Naive B cell (primary cell): ENCODE measurements at regions not wholly inside any gene's neighbourhood (a gene's known extent, or its start where the extent isn't known, plus 50 kb on each side); places are given as distances from the start of the nearest gene placed in this dataset.

Source experiments
- ATAC-seq, 2 donors: fragments of 150-1000 bp; cut with Tn5 transposase; 2 replicates each; pipeline ENCODE4 v1.10.0; 2021; ENCODE audit warnings: low read depth in 2 of 2, mild to moderate bottlenecking in 2 of 2, moderate library complexity in 2 of 2
- DNase-seq: peaks from one replicate; pipeline ENCODE4 v3.0.0; 2022
- H3K27ac Mint-ChIP-seq, 6 donors: one replicate each; pipeline ENCODE4 v1.8.0; 2020 to 2022; ENCODE audit warnings: mild to moderate bottlenecking in 6 of 6, mixed read lengths in 6 of 6, moderate library complexity in 5 of 6, inconsistent platforms in 2 of 6
- H3K27me3 Mint-ChIP-seq, 3 donors: one replicate each; pipeline ENCODE4 v1.8.0; 2021 to 2022; ENCODE audit warnings: mixed read lengths in 3 of 3, mild to moderate bottlenecking in 1 of 3
- H3K36me3 Mint-ChIP-seq, 2 donors: one replicate each; pipeline ENCODE4 v1.8.0; 2020 to 2022; ENCODE audit warnings: mixed read lengths in 2 of 2, inconsistent platforms in 1 of 2, mild to moderate bottlenecking in 1 of 2
- H3K4me1 Mint-ChIP-seq, 3 donors: one replicate each; pipeline ENCODE4 v1.8.0; 2020 to 2022; ENCODE audit warnings: mixed read lengths in 3 of 3, inconsistent platforms in 1 of 3, mild to moderate bottlenecking in 1 of 3, moderate library complexity in 1 of 3
- H3K4me3 Mint-ChIP-seq, 8 donors: one replicate each; pipeline ENCODE4 v1.8.0; 2020 to 2022; ENCODE audit warnings: mild to moderate bottlenecking in 8 of 8, mixed read lengths in 8 of 8, moderate library complexity in 8 of 8, inconsistent platforms in 2 of 8
- H3K9me3 Mint-ChIP-seq, 7 donors: one replicate each; pipeline ENCODE4 v1.8.0; 2020 to 2022; ENCODE audit warnings: mixed read lengths in 7 of 7, mild to moderate bottlenecking in 5 of 7, inconsistent platforms in 2 of 7, moderate library complexity in 1 of 7

DNA sequence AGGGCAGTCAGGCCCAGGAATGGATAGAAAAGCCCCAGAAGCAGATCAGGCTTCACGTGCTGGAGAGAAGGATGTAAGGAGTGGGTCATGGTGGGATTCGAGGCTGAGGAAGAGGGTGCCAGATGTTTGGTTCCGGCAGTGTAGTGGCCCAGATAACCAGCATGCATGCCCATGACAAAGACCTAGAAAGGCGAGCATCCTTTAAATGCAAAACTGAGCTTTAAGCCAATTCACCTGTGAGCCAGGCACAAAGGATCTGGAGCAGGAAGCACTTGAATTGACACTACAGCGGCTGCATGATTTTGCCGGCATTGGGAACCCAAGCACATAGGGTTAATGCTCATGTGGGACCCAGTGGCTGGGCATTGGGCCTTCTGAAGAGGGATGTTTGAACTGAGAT, 185.5 kb downstream of the TRIM29 start:
- H3K36me3 Mint-ChIP-seq: no peaks in the 10 kb centered on the region
- no peak overlapping the region for H3K27ac Mint-ChIP-seq
- H3K27me3 Mint-ChIP-seq: peaks cover 36 to 37% (median 37%) of the 10 kb centered on the region in 3 donors
- DNase-seq (no peak), ATAC-seq (no peak)
- H3K4me1 Mint-ChIP-seq: no peaks in the 10 kb centered on the region
- no peak overlapping the region for H3K4me3 Mint-ChIP-seq
- no peaks in the 10 kb centered on the region for H3K9me3 Mint-ChIP-seq

DNA sequence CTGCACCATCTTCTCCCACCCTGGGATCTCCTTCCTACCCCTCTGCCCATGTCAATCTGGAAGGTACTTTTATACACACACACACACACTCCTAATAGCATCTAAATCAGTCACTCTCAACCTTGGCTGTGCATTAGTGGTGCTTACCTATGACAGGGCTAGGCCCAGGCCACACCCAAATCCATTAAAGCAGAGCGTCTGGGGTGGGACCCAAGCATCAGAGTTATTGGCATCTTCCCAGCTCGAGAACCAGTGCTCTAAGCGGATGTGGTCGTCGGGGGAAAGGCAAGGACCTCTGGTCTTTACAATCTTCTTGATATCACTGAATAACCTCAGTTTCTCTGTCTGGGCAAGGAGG, 194.6 kb downstream of the TRIM29 start:
- no peak overlapping the region for H3K27ac Mint-ChIP-seq
- DNase-seq (no peak), ATAC-seq (no peak)
- H3K9me3 Mint-ChIP-seq: peaks cover 0 to 3% (median 0%) of the 10 kb centered on the region in 7 donors
- H3K36me3 Mint-ChIP-seq: no peaks in the 10 kb centered on the region
- H3K4me3 Mint-ChIP-seq: no peak overlapping the region
- H3K4me1 Mint-ChIP-seq: no peaks in the 10 kb centered on the region
- H3K27me3 Mint-ChIP-seq: peaks cover 28 to 56% (median 42%) of the 10 kb centered on the region in 3 donors

DNA sequence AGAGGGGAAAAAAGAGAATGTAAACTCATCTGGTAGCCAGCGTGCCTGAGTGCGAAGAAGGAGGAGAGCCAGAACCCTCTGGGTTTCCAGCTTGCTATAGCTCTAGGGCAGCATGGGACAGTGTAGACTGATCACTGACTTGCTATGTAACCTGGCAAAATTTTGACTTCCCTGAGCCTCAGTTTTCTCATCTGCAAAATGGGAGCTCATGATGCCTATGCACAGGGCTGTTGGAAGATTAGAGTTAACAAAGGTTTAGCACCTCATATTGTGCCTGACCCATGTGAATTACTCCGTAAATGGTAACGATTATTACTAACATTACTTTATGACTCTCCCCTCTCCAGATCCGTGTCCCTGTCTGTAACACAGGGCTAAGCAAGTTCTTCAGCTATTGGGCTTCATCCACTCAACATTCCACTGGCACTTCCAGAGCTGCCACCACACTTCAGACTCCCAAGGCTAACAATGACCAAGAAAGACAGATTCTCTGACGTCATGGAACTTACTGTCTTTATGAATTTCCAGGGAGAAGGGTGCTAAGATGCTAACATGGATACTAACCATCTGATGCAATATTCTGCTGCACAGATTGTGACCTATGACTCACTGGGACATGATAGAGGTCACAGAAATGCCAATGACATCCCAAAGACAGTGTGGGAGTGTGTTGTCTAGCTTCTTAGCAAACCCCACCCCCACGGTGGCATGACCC, 195.2 kb downstream of the TRIM29 start:
- no peak overlapping the region for H3K27ac Mint-ChIP-seq
- no peaks in the 10 kb centered on the region for H3K4me1 Mint-ChIP-seq
- H3K9me3 Mint-ChIP-seq: peaks cover 0 to 3% (median 0%) of the 10 kb centered on the region in 7 donors
- no peaks in the 10 kb centered on the region for H3K36me3 Mint-ChIP-seq
- ATAC-seq (no peak), DNase-seq (no peak)
- H3K27me3 Mint-ChIP-seq: peaks cover 31 to 55% (median 41%) of the 10 kb centered on the region in 3 donors
- H3K4me3 Mint-ChIP-seq: no peak overlapping the region

DNA sequence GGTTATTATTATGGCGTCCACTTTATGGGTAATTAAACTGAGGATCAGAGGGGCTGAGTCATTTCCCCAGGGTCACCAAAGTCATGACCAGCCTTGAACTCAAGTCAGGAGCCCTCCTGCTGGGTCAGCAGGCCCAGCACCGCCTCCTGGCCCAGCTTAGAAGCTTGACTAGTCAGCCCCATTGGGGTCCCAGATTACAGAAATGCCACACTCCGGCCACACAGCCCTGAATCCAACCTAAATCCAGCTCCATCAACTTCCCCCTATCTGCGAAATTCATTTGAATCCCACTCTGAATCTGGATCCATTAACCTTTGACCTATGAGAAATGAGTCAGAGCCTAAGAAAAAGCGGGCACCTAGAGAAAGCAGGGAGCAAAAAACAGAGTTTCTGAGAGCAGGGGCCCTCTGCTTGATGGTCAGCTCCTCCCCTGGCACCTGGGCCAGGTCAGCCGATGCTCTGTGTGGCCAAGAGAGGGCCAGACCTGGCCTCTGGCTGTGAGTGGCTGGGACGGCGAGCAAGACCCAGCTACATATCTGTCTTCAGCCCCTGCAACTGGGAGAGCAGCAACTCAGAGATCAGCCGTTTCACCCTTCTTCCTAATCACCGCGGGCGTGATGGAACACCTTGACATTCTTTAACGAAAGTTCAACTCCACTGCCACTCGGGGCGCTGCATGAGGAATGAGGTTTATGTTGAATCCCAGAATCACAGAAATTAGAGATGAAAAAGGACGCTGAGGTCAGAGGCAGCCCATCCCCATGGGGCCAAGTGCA, 196.1 kb downstream of the TRIM29 start:
- Mint-ChIP-seq H3K27me3 (peaks cover 30 to 55% (median 35%) of the 10 kb centered on the region in 3 donors), H3K27ac (no peak overlapping the region), H3K4me3 (no peak overlapping the region), H3K9me3 (peaks cover 0 to 3% (median 0%) of the 10 kb centered on the region in 7 donors), H3K36me3 (no peaks in the 10 kb centered on the region), H3K4me1 (no peaks in the 10 kb centered on the region)
- ATAC-seq: no peak
- DNase-seq: no peak

DNA sequence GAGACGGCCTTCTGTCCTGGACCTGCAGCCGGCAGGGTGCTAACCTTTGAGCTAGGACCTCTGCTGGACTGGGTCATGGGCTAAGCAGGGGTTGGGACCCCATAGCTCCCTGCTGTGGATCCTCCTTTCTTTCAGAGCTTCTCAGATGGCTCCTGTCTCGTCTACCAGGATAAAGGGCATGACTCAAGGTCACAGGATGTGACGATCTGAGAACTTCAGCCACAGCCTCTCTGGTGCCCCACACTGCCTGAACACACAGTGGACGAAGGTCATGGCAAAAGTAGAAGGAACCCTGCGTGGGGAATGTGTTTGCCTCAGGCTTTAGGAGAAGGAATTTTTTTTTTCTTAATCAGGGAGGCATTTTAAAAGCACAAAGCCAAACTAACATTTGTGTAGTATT, 196.7 kb downstream of the TRIM29 start:
- DNase-seq: no peak
- Mint-ChIP-seq H3K27me3 (peaks cover 30 to 55% (median 41%) of the 10 kb centered on the region in 3 donors), H3K4me3 (no peak overlapping the region), H3K36me3 (no peaks in the 10 kb centered on the region), H3K9me3 (peaks cover 0 to 3% (median 0%) of the 10 kb centered on the region in 7 donors), H3K4me1 (peaks cover 0 to 5% (median 0%) of the 10 kb centered on the region in 3 donors), H3K27ac (no peak overlapping the region)
- ATAC-seq: no peak

DNA sequence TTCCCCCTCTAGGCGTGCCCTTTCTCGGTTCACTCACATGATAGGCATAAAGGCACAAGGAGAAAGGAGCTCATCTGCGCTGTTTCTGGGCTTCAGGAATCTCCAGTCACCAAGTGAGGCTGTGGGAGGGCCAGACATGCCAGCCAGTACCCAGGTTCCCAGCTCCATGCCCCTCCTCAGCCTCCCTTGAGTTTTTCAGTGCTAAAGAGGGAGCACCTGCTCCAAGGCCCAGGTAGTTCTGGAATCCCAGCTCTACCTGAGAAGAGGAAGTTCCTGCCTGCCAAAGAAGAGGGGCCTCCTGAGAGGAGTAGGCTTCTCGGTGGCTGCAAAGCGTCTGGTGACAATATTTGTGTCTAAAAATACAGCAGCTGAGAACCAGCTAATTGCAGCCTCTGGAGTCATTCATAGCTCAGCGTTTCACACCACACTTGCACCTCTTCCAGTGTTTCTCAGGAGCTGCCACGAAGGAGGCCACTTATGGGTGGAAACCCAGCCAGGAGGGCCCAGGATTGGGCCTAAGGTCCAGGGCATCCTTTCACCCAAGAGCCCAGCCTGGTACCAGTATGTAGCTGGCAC, 197.4 kb downstream of the TRIM29 start:
- Mint-ChIP-seq H3K36me3 (no peaks in the 10 kb centered on the region), H3K27me3 (peaks cover 26 to 54% (median 40%) of the 10 kb centered on the region in 3 donors)

DNA sequence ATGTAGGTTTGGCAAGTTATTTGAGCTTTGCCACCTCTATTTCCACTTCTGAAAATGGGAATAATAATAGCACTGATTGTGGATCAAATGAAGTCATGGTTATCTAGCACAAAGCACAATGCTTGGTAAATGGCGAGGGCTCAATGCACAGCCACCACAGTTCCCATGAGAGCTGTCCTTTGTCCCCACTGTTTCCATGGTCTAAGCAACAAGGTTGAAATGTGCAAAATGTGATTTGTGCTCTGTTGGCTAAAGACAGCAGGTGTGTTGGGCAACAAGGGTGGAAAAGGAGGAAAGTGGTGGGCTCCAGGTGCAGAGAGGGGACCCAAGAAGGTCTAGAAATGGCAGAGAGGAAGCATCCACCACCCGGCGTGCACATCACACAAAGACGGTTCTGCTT, 200.5 kb downstream of the TRIM29 start:
- H3K4me3 Mint-ChIP-seq: no peak overlapping the region
- peaks cover 25 to 49% (median 49%) of the 10 kb centered on the region in 3 donors for H3K27me3 Mint-ChIP-seq
- no peak overlapping the region for H3K27ac Mint-ChIP-seq
- H3K4me1 Mint-ChIP-seq: peaks cover 0 to 5% (median 0%) of the 10 kb centered on the region in 3 donors
- no peak for DNase-seq
- H3K9me3 Mint-ChIP-seq: peaks cover 0 to 5% (median 0%) of the 10 kb centered on the region in 7 donors
- no peak for ATAC-seq
- H3K36me3 Mint-ChIP-seq: no peaks in the 10 kb centered on the region

More for the DNA sequence above, 197.4 kb downstream of the TRIM29 start:
- Mint-ChIP-seq H3K4me1 (peaks cover 0 to 5% (median 0%) of the 10 kb centered on the region in 3 donors), H3K4me3 (no peak overlapping the region), H3K9me3 (peaks cover 0 to 3% (median 0%) of the 10 kb centered on the region in 7 donors), H3K27ac (no peak overlapping the region)
- no peak for ATAC-seq
- DNase-seq: no peak

DNA sequence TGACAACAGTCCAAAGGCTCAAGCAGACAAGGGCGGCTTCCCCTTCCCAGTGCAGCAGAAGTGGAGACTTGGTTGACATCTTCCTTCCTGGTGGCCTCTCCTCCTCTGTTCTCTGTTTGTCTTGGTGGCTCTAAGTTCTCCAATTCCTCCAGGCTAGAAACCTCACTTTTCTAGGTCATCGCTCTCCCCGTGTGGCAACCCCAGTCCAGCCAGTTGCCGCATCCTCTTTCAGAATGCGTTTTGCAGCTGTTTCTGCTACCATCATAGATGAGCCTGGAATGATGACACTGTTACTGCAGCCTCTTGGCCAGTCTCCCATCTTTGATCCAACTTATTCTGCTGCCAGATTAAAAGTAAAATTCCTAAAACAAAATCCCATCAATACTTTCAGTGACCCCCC, 201.5 kb downstream of the TRIM29 start:
- H3K4me3 Mint-ChIP-seq: no peak overlapping the region
- peaks cover 0 to 5% (median 0%) of the 10 kb centered on the region in 3 donors for H3K4me1 Mint-ChIP-seq
- ATAC-seq: no peak
- no peak overlapping the region for H3K27ac Mint-ChIP-seq
- DNase-seq: no peak
- H3K9me3 Mint-ChIP-seq: peaks cover 0 to 5% (median 0%) of the 10 kb centered on the region in 7 donors
- H3K36me3 Mint-ChIP-seq: no peaks in the 10 kb centered on the region
- H3K27me3 Mint-ChIP-seq: peaks cover 24 to 55% (median 52%) of the 10 kb centered on the region in 3 donors

DNA sequence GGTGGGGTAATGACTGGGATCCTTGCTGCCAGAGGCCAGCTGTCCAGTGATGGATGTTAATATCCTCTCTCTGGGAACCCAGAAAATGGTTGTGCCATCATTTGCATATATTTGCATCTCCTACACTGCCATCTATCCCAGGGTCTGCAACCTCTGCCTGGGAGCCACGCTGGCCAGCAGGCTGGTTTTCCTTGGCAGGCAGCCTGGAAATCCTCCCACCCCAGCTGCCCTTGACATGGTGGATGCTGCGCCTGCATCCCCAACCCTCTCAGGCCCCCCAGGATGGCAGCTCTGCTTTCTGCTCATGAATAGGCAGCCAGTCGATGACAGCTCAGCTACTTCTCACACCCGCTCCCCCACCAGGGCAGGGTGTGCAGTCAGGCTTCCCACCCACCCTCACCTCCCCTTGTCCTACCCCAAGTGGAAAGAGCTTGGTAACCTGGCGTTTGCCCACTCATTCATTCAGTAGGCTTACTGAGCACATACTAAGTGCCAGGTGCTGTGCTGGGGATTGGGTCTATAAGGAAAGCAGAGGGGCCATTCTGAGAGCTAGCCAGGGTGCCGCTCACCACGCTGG, 202.5 kb downstream of the TRIM29 start:
- Mint-ChIP-seq H3K27me3 (peaks cover 31 to 65% (median 62%) of the 10 kb centered on the region in 3 donors), H3K4me3 (no peak overlapping the region), H3K27ac (no peak overlapping the region), H3K36me3 (no peaks in the 10 kb centered on the region), H3K4me1 (peaks cover 0 to 5% (median 0%) of the 10 kb centered on the region in 3 donors), H3K9me3 (peaks cover 0 to 10% (median 0%) of the 10 kb centered on the region in 7 donors)
- ATAC-seq (no peak), DNase-seq (no peak)

DNA sequence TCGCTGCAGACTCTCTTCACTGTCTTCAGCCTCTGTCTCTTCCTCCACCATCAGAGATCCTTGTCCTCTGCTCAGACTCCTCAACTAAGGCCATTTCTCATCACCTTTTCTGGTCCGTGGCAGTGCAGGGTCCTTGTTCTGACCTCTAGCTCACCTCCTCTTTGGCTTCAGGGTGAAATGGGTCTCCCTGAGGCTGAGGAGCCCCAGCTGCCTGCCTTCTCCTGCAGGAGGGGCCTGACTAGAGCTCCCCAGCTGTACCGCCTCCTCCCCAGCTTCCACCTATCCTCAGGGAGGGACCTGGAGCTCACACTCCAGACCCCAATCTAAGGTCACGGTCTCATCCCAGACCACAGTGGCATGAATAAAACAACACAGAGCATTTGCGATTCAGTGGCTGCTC, 203.0 kb downstream of the TRIM29 start:
- H3K27ac Mint-ChIP-seq: no peak overlapping the region
- H3K27me3 Mint-ChIP-seq: peaks cover 31 to 68% (median 60%) of the 10 kb centered on the region in 3 donors

DNA sequence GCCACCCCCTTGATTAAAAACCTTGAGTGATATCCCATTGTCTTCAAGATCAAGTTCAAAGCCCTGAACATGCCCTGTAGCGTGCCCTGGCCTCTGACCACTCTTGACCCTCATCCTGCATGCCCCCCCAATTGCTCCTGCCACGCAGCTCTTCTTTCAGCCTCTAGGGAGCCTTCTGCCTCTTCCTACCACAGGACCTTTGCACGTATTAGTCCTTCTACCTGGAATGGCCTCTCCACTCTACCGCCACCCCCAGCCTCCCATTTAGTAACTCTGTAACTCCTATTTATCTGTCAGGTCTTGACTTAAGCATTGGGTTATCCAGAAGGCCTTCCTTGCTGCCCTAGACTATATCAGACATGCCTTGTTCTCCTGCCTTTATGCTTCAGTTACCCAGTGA, 203.6 kb downstream of the TRIM29 start:
- no peak for DNase-seq
- peaks cover 0 to 10% (median 0%) of the 10 kb centered on the region in 7 donors for H3K9me3 Mint-ChIP-seq
- H3K27me3 Mint-ChIP-seq: peaks cover 35 to 65% (median 54%) of the 10 kb centered on the region in 3 donors
- peaks cover 0 to 5% (median 0%) of the 10 kb centered on the region in 3 donors for H3K4me1 Mint-ChIP-seq
- H3K4me3 Mint-ChIP-seq: no peak overlapping the region
- ATAC-seq: no peak
- H3K27ac Mint-ChIP-seq: no peak overlapping the region
- no peaks in the 10 kb centered on the region for H3K36me3 Mint-ChIP-seq

More for the DNA sequence above, 203.0 kb downstream of the TRIM29 start:
- Mint-ChIP-seq H3K4me3 (no peak overlapping the region), H3K36me3 (no peaks in the 10 kb centered on the region), H3K9me3 (peaks cover 0 to 10% (median 0%) of the 10 kb centered on the region in 7 donors), H3K4me1 (peaks cover 0 to 5% (median 0%) of the 10 kb centered on the region in 3 donors)
- no peak for DNase-seq
- ATAC-seq: no peak

DNA sequence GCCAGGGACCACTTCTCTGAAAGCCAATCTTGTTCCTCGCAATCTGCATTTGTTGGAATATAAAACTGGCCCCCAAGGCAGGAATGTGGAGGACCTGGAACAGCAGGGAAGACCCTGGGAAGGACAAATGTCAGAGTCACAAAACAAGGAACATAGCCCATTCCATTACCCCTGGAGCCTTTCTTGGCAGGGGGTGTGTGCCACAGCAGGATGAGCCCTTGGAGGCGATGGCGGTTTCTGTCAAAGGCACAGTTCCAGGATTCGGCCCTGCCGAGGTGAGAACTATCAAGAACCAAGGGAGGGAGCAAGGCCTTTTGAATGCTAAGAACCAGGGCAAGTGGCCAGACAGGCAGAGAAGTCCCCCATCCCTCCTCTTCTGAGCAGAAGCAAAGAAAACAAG, 204.3 kb downstream of the TRIM29 start:
- ATAC-seq (no peak), DNase-seq (no peak)
- Mint-ChIP-seq H3K27ac (no peak overlapping the region), H3K36me3 (no peaks in the 10 kb centered on the region), H3K4me1 (peaks cover 0 to 5% (median 0%) of the 10 kb centered on the region in 3 donors), H3K9me3 (peaks cover 0 to 10% (median 0%) of the 10 kb centered on the region in 7 donors), H3K27me3 (peaks cover 35 to 59% (median 49%) of the 10 kb centered on the region in 3 donors), H3K4me3 (no peak overlapping the region)

DNA sequence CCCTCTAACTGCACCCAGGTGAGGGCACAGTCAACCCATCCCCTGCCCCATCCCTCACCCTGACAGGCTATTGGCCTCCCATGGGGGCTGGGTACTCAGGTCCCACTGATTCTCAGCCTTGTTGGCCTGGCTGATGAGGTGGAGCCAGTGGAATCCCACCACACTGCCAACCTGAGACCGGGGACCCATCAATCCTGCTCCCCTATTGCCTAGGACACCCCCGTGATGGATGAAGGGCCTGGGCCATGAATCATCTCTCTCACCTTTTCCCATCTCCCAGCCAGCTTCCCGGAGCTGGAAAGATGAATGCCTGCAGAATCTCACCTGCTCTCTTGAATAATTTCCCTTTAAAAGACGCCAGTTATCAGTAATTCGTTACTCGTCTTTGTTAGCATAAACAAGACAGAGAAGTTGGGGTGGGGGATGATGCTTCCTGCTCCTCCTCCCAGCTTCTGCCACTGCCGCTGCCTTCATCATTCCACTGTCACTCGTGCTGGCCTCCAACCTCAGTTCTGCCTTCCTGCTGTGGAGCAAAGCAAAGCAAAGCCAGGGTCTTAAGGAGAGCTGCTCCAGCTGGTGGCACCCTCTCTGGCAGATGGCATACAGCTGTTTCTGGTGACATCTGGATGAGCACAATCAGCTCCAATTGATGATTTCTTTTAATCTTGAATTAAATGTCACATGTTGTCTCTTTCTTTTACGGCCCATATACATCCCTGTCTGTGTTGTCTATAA, 204.0 kb upstream of the NECTIN1 start:
- Mint-ChIP-seq H3K9me3 (peaks cover 0 to 10% (median 0%) of the 10 kb centered on the region in 7 donors), H3K27ac (no peak overlapping the region), H3K27me3 (peaks cover 33 to 59% (median 49%) of the 10 kb centered on the region in 3 donors), H3K4me1 (peaks cover 0 to 5% (median 0%) of the 10 kb centered on the region in 3 donors), H3K4me3 (no peak overlapping the region), H3K36me3 (no peaks in the 10 kb centered on the region)
- DNase-seq: no peak
- no peak for ATAC-seq
